Effector memory CD8-positive, alpha-beta T cell (primary cell): ENCODE measurements at regions not wholly inside any gene's neighbourhood (a gene's known extent, or its start where the extent isn't known, plus 50 kb on each side); places are given as distances from the start of the nearest gene placed in this dataset.

Experiments used
- ATAC-seq: fragments of 150-1000 bp; cut with Tn5 transposase; replicated peaks from 2 replicates; pipeline ENCODE4 v1.10.0; 2021; ENCODE audit warnings: mild to moderate bottlenecking, moderate library complexity
- DNase-seq, 3 experiments: peaks; one replicate each; pipeline ENCODE4 v3.0.0; 2021
- H3K27ac Mint-ChIP-seq, 2 donors: one replicate each; pipeline ENCODE4 v1.8.0; 2022; ENCODE audit warnings: mild to moderate bottlenecking in 2 of 2, mixed read lengths in 2 of 2, moderate library complexity in 2 of 2
- H3K27me3 Mint-ChIP-seq, 2 donors: one replicate each; pipeline ENCODE4 v1.8.0; 2022; ENCODE audit warnings: mixed read lengths in 2 of 2
- H3K36me3 Mint-ChIP-seq: one replicate; pipeline ENCODE4 v1.8.0; 2022; ENCODE audit warnings: mild to moderate bottlenecking, moderate library complexity, mixed read lengths; ENCODE audit not compliant: insufficient read depth
- H3K4me1 Mint-ChIP-seq, 2 donors: one replicate each; pipeline ENCODE4 v1.8.0; 2022; ENCODE audit warnings: low read depth in 2 of 2, mixed read lengths in 2 of 2
- H3K4me3 Mint-ChIP-seq, 2 donors: one replicate each; pipeline ENCODE4 v1.8.0; 2022; ENCODE audit warnings: mild to moderate bottlenecking in 2 of 2, mixed read lengths in 2 of 2, moderate library complexity in 2 of 2
- H3K9me3 Mint-ChIP-seq, 2 donors: one replicate each; pipeline ENCODE4 v1.8.0; 2022; ENCODE audit warnings: mixed read lengths in 2 of 2

DNA sequence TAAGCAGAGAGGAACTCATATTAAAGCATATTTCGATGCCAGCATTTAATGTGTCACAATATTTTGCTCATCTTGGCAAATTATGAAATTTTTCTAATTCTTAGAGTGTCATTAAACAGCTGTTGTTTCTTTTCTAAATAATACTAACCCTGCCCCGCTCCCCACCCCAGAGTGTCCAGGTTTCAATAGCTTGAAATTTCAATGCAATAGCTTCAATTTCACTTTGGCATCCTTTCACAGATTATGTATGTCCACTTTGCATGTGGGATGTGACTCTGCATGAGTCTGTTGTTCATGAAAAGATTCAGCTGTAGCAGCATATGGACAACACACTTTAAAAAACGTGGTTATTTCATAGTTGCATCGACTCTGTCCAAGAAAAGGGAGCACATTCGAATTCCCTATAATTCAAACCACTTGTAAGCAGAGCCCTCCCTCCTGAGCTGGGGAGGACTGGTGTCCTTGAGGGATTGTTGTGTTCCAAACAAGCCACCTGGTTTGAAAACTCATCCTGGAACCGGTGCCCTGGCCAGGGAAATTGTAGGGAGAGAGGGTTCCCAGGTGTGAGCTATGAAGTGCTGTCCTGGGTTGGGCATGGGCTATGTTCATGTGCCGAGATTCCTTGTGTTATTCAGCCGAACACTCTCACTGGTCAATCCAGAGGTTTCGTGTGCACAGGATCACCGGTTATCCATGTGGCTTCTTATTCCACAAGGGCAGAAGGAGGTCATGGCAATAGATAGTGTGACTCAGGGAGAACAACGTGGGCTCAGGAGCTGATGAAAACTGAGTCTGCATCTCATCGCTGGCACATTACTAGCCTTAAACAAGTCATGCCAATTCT, 64.6 kb upstream of the CREB5 start:
- DNase-seq (no peak), ATAC-seq (no peak)
- no peak overlapping the region for H3K4me3 Mint-ChIP-seq
- peaks cover 0 to 3% of the 10 kb centered on the region in 2 donors for H3K4me1 Mint-ChIP-seq
- no peaks in the 10 kb centered on the region for H3K9me3 Mint-ChIP-seq
- H3K36me3 Mint-ChIP-seq = no peaks in the 10 kb centered on the region
- H3K27me3 Mint-ChIP-seq = peaks cover 20 to 59% of the 10 kb centered on the region in 2 donors
- H3K27ac Mint-ChIP-seq = no peak overlapping the region

DNA sequence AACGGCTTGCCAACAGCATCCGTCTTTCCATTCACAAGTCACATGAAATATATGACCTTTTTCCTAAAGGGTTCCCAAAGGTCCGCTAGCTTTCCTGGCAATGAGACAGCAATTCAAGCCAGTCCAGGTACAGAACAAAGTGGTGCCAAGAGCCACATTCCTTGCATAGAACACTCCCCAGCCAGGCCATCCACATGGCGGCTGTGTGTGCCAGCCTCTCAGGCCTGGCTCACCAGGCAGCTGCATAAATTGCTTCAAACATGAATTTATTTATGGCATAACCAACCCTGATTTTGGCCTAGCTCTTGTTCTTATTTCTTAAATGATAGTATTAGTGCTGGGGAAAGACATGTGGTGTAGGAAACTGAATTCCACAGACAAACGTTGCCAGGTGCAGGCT, 63.7 kb upstream of the CREB5 start:
- no peak overlapping the region for H3K27ac Mint-ChIP-seq
- H3K36me3 Mint-ChIP-seq = no peaks in the 10 kb centered on the region
- peaks cover 19 to 52% of the 10 kb centered on the region in 2 donors for H3K27me3 Mint-ChIP-seq
- no peaks in the 10 kb centered on the region for H3K9me3 Mint-ChIP-seq
- ATAC-seq (no peak), DNase-seq (no peak)
- H3K4me1 Mint-ChIP-seq = peaks cover 0 to 3% of the 10 kb centered on the region in 2 donors
- H3K4me3 Mint-ChIP-seq = no peak overlapping the region

DNA sequence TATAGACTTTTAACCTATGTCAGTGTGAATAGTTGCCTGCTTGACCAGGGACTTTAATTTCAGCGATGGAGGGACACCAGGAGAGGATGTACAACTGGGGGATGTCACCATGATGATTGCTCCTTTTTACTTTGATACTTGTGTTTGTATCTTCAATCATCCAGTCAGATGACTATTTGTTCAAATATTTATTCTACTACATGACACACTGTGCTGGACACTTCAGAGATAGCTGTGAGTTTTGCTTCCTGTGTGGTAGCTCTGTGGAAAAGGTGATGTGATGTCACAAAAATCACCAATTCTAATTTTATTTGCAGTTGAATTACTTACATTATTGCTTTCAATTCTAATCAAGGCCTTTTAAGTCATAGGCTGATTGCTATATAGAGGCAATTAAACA, 62.7 kb upstream of the CREB5 start:
- Mint-ChIP-seq H3K27me3 (peaks cover 12 to 42% of the 10 kb centered on the region in 2 donors), H3K4me3 (no peak overlapping the region), H3K9me3 (no peaks in the 10 kb centered on the region), H3K27ac (no peak overlapping the region), H3K36me3 (no peaks in the 10 kb centered on the region), H3K4me1 (peaks cover 0 to 3% of the 10 kb centered on the region in 2 donors)
- DNase-seq (no peak), ATAC-seq (no peak)

DNA sequence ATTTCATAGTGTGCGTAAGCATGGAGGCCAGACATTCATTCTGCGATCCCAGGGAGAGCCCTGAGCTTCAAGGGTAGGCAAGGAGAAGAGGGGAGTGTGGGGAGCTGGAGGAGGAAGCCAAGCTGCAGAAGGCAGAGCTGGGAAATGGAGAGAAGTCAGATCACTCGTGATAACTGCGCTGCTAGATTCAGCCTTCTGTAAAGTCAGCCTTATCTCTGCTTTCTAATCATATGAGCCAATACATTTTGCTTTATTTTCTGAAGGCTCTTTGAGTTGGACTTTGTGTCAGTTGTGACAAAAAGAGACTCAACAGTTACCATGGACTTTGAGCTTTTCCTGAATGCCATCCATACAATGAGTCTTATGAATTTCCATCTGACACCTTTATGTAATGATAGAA, 61.7 kb upstream of the CREB5 start:
- H3K27me3 Mint-ChIP-seq = peaks cover 8 to 32% of the 10 kb centered on the region in 2 donors
- H3K9me3 Mint-ChIP-seq = no peaks in the 10 kb centered on the region
- no peak for ATAC-seq
- no peak for DNase-seq
- no peak overlapping the region for H3K4me3 Mint-ChIP-seq
- no peaks in the 10 kb centered on the region for H3K36me3 Mint-ChIP-seq
- H3K4me1 Mint-ChIP-seq = peaks cover 0 to 3% of the 10 kb centered on the region in 2 donors
- H3K27ac Mint-ChIP-seq = no peak overlapping the region

DNA sequence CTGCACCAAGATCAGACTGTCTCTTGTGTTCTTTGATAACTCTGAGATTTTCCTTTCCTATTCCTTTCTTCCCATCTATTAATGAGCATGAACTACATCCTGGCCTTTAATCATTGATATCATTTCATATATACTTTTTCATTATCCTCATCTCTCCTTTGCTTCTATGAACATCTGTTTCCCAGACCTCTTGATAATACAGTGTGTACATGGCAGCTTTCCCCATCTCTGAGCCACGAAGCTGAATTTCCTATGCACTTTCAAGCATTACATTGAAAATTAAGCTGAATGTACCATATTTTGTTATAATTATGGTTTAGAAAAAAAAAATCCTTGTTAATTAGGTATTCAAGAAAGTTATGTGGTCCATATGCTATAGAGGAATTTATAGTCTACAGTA, 60.9 kb upstream of the CREB5 start:
- Mint-ChIP-seq H3K9me3 (no peaks in the 10 kb centered on the region), H3K27ac (no peak overlapping the region), H3K4me1 (peaks cover 0 to 3% of the 10 kb centered on the region in 2 donors), H3K27me3 (peaks cover 13 to 32% of the 10 kb centered on the region in 2 donors), H3K4me3 (no peak overlapping the region), H3K36me3 (no peaks in the 10 kb centered on the region)
- ATAC-seq = no peak
- DNase-seq = no peak

DNA sequence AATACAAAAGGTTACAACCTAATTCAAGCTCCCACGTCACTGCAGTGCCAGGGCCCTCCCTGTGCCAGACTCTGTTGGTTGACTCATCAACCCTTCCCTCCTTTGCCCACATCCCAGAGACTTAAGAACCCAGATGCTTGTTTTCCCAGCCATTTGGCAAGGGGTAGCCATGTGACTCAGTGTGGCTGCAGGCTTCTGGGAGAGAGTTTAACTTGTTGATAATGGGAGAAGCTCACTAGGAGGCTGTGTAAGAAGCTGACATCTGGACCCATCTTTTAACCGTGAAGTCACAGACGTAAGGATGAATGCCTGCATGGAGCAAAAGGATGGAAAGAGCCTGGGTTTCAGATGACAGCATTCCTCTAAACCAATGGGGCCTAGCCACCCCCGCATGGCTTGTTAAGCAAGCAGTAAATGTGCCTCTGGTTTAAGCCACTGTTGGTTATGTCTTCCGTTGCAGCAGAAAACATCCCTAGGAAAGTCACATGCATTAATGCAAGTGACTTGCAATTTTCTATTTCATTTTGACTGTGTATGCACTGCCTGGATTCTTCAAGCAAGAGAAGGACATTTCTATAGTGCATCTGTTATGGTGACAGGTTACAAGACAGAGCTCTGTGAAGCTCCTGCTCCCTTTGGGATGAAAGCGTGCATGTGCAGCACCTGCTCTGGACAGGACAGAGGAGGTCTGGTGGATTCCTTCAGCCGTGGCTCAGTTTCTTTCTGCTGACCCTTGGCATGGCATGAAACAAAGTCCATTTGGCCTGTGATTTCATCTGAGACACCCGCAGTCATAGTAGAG, 57.5 kb upstream of the CREB5 start:
- H3K9me3 Mint-ChIP-seq = no peaks in the 10 kb centered on the region
- no peak overlapping the region for H3K4me3 Mint-ChIP-seq
- no peak overlapping the region for H3K27ac Mint-ChIP-seq
- DNase-seq (no peak), ATAC-seq (no peak)
- no peaks in the 10 kb centered on the region for H3K4me1 Mint-ChIP-seq
- H3K36me3 Mint-ChIP-seq = no peaks in the 10 kb centered on the region
- peaks cover 6 to 28% of the 10 kb centered on the region in 2 donors for H3K27me3 Mint-ChIP-seq

DNA sequence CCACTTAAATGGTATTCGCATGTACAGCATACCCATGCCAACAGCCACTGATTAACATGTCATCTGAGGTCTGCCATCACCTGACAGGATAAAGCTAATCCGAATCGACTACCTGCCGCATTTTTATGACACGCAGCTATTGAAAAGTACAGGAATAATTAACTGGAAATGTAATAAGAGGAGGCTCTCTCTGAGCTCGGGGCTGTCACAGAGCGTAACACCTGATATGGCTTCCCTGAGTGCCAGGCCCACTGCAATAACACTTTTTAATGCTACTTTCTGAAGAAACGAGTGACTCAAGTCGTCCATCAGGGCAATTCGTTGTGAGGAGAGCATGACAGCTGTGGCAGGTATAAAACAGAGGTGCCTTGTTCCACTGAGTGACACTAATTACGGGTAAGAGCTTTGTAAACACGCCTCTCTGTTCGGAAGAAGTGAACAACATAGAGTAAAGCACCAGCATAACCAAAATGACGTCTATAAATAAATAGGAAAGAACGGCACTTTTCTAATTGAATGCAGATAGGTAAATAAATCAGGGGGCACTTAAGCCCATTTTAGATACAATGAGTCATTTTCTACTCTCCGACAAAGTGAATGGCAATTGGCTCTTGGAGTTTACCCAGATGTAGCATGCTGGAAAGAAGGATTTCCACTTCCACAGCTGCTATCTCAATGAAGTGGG, 56.5 kb upstream of the CREB5 start:
- no peak for DNase-seq
- Mint-ChIP-seq H3K27ac (no peak overlapping the region), H3K36me3 (no peaks in the 10 kb centered on the region), H3K9me3 (no peaks in the 10 kb centered on the region), H3K4me3 (no peak overlapping the region), H3K4me1 (no peaks in the 10 kb centered on the region), H3K27me3 (peaks cover 6 to 20% of the 10 kb centered on the region in 2 donors)
- no peak for ATAC-seq

DNA sequence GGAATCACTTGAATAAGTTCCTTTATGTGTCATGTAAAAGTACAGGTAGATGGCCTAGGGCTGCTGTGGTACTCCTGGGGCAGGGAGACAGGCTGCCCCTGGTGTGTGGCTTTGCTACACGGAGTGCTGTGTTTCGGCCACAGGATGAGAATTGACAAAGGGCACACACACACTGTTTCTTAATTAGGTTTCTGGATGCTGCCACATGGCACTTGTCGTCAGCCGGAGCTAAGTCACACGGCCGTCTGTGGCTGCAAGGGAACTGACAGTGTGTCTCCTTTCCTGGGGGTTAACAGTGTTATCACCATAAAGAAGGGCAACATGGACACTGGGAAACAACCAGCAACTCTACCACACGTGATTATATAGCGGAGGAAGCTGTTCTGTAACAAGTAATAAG, 55.7 kb upstream of the CREB5 start:
- Mint-ChIP-seq H3K27ac (no peak overlapping the region), H3K9me3 (no peaks in the 10 kb centered on the region), H3K27me3 (peaks cover 6 to 19% of the 10 kb centered on the region in 2 donors), H3K4me3 (no peak overlapping the region), H3K4me1 (no peaks in the 10 kb centered on the region), H3K36me3 (no peaks in the 10 kb centered on the region)
- DNase-seq (no peak), ATAC-seq (no peak)

DNA sequence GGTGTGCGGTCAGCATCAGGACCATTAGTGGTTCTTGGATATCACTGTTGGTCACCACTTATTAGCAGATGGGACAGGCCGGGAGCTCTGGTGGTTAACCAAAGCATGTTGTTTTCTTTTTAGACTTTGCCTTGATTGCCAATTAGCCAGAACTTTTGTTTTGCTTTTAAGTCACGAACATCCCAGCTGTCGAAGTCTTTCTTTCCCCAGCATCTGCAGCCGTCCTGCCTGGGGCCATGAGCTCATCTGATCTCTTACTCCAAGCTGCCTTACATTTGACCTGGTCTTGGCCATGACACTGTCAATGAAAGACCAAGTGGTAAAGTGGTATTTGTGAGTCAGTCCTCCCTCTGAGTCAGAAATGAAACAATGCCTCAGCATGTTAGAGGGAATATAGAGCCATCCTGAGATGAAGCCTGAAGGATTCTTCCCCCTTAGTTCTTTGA, 53.9 kb upstream of the CREB5 start:
- Mint-ChIP-seq H3K27me3 (peaks cover 6 to 19% of the 10 kb centered on the region in 2 donors), H3K4me1 (no peaks in the 10 kb centered on the region), H3K4me3 (no peak overlapping the region), H3K27ac (no peak overlapping the region), H3K36me3 (no peaks in the 10 kb centered on the region), H3K9me3 (no peaks in the 10 kb centered on the region)
- DNase-seq = no peak
- no peak for ATAC-seq

DNA sequence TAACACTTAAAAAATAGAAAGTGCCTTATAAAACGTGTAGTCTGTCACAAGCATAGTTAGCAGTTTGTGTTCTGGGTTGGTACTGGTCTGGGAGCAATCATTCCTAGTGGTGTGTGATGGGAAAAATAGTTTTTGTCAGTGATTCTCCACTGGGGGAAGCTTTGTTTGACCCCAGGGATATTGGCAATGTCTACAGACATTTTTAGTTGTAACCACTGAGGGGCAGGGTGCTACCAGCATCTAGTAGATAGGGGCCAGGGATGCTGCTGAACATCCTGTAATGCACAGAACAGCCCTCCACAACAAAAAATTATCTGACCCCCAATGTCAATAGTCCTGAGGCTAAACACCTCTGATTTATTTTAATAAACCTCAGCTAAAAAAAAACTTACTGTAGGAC, 51.6 kb upstream of the CREB5 start:
- peaks cover 19 to 27% of the 10 kb centered on the region in 2 donors for H3K27me3 Mint-ChIP-seq
- H3K9me3 Mint-ChIP-seq = peaks cover 6 to 16% of the 10 kb centered on the region in 2 donors
- DNase-seq = no peak
- H3K27ac Mint-ChIP-seq = no peak overlapping the region
- no peak for ATAC-seq
- H3K4me1 Mint-ChIP-seq = no peaks in the 10 kb centered on the region
- H3K36me3 Mint-ChIP-seq = no peaks in the 10 kb centered on the region
- H3K4me3 Mint-ChIP-seq = no peak overlapping the region

DNA sequence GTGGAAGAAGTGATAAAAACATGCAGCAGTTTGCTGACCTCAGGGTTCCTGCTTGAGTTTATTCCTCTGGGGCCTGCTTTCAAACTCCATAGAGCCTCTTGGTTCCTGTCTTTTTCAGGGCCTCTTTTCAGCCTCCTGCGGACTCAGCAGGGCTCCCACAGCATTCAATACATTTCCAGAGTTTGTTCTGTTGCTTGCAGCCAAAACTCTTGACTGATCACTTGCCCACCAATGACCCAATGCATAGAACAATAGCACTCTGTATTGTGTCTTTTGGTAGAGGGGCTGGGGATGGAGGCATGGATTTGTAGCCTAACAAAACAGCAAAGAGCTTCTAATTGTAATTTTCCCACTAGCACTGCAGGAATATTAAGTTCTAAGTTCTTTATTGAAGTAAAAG, 50.8 kb upstream of the CREB5 start:
- no peak overlapping the region for H3K27ac Mint-ChIP-seq
- H3K9me3 Mint-ChIP-seq = peaks cover 6 to 16% of the 10 kb centered on the region in 2 donors
- no peak for ATAC-seq
- H3K4me3 Mint-ChIP-seq = no peak overlapping the region
- no peaks in the 10 kb centered on the region for H3K4me1 Mint-ChIP-seq
- H3K27me3 Mint-ChIP-seq = peaks cover 14 to 20% of the 10 kb centered on the region in 2 donors
- H3K36me3 Mint-ChIP-seq = no peaks in the 10 kb centered on the region
- DNase-seq = no peak

DNA sequence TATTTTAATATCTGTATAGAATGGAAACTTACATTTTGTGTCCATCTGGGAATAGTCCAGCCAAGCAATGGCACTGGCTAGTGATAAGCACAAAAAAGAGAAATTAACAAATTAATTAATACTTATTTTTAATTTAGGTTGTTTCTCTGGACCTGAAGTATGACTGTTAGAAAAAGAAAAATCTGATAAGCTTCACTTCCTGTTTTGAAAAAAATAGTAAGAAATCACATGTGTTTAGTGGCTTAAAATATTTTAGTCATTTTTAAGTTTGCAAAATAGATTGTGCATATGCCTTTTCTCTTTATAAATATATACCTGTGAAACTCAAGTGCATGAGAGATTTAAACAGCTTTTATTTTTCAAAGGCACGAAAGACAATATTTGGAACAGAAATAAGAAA, 50.1 kb upstream of the CREB5 start:
- peaks cover 6 to 16% of the 10 kb centered on the region in 2 donors for H3K9me3 Mint-ChIP-seq
- H3K4me1 Mint-ChIP-seq = no peaks in the 10 kb centered on the region
- ATAC-seq = no peak
- no peak overlapping the region for H3K27ac Mint-ChIP-seq
- H3K36me3 Mint-ChIP-seq = no peaks in the 10 kb centered on the region
- no peak for DNase-seq
- peaks cover 18 to 19% of the 10 kb centered on the region in 2 donors for H3K27me3 Mint-ChIP-seq
- no peak overlapping the region for H3K4me3 Mint-ChIP-seq
